Esophagus squamous epithelium (tissue), 5 donors: ENCODE measurements at regions not wholly inside any gene's neighbourhood (a gene's known extent, or its start where the extent isn't known, plus 50 kb on each side); places are given as distances from the start of the nearest gene placed in this dataset.

Experiments
- DNase-seq: peaks from one replicate; lab custom pipeline; 2025; lab: John Stamatoyannopoulos, UW
- H3K27ac ChIP-seq, 4 donors: fragments of 200-600 bp; sonication (generic); one replicate each; pipeline ENCODE4 v1.5.1; 2016 to 2019; ENCODE audit warnings: mild to moderate bottlenecking in 1 of 4
- H3K27me3 ChIP-seq, 4 donors: fragments of 200-600 bp; sonication (generic); 1 replicate in 3 of 4; 2 replicates in 1 of 4; pipeline versions ENCODE4 v1.5.1 to v1.6.0; 2017 to 2021; ENCODE audit warnings: antibody characterized with exemption in 1 of 4
- H3K36me3 ChIP-seq, 3 donors: fragments of 200-600 bp; sonication (generic); one replicate each; pipeline ENCODE4 v1.5.1; 2016 to 2019
- H3K4me1 ChIP-seq, 3 donors: fragments of 200-600 bp; sonication (generic); one replicate each; pipeline ENCODE4 v1.5.1; 2017 to 2019
- H3K4me3 ChIP-seq, 4 donors: fragments of 200-600 bp; sonication (generic); 1 replicate in 3 of 4; 2 replicates in 1 of 4; pipeline ENCODE4 v1.5.1; 2016 to 2019; ENCODE audit warnings: mild to moderate bottlenecking in 2 of 4, moderate library complexity in 1 of 4
- H3K9me3 ChIP-seq, 3 donors: fragments of 200-600 bp; sonication (generic); one replicate each; pipeline ENCODE4 v1.5.1; 2016 to 2019
- POLR2A ChIP-seq, 4 donors: fragments of 450-650 bp; IDR thresholded peaks; one replicate each; pipeline ENCODE4 v1.6.1; 2017; ENCODE audit warnings: antibody characterized with exemption in 4 of 4, mild to moderate bottlenecking in 4 of 4, moderate library complexity in 3 of 4
- WGBS, 2 donors: methylation state at CpG; one replicate each; pipeline ENCODE4 v1.1.5; 2018; 5-methylcytosine and 5-hydroxymethylcytosine counted together
- intact Hi-C: fragments of 100-400 bp; cut with DNase I; formaldehyde crosslinking; loops from one replicate; pipeline ENCODE4 v1.15.0; 2022
- TF ChIP-seq, protein P1 (sequence below), 6 experiments: fragments of 450-650 bp in 4 of 6; fragments of 200-600 bp in 2 of 6; sonication (generic) in 2 of 6; IDR thresholded peaks; one replicate each; pipeline ENCODE4 v1.5.1; 2016 to 2019; ENCODE audit warnings: antibody characterized with exemption in 6 of 6, mild to moderate bottlenecking in 4 of 6, moderate library complexity in 4 of 6
- donor health status: DM: yes; HTN: yes; CAD: no.

- WGBS, 2 donors: 75 to 96% methylated on average over 1 of the region's 1 CpG
- H3K4me1 ChIP-seq: no peaks in the 10 kb centered on the region
- peaks cover 0 to 36% (median 0%) of the 10 kb centered on the region in 4 donors for H3K27me3 ChIP-seq
- TF ChIP-seq, protein P1, sequence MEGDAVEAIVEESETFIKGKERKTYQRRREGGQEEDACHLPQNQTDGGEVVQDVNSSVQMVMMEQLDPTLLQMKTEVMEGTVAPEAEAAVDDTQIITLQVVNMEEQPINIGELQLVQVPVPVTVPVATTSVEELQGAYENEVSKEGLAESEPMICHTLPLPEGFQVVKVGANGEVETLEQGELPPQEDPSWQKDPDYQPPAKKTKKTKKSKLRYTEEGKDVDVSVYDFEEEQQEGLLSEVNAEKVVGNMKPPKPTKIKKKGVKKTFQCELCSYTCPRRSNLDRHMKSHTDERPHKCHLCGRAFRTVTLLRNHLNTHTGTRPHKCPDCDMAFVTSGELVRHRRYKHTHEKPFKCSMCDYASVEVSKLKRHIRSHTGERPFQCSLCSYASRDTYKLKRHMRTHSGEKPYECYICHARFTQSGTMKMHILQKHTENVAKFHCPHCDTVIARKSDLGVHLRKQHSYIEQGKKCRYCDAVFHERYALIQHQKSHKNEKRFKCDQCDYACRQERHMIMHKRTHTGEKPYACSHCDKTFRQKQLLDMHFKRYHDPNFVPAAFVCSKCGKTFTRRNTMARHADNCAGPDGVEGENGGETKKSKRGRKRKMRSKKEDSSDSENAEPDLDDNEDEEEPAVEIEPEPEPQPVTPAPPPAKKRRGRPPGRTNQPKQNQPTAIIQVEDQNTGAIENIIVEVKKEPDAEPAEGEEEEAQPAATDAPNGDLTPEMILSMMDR (IDR thresholded peaks at IDR 0.05): no peak
- no peak for TF ChIP-seq POLR2A (IDR thresholded peaks at IDR 0.05)
- H3K36me3 ChIP-seq: no peaks in the 10 kb centered on the region
- intact Hi-C loops: no loop called here
- H3K27ac ChIP-seq: no peak overlapping the region
- no peak for DNase-seq
- no peaks in the 10 kb centered on the region for H3K9me3 ChIP-seq
- no peak overlapping the region for H3K4me3 ChIP-seq
These were observed 285.7 kb upstream of the SALL1 start for GRCh38 chr16:51436742-51437141.

GRCh38 chr16:51434567-51435198 lies 283.6 kb upstream of the SALL1 start:
- no peaks in the 10 kb centered on the region for H3K36me3 ChIP-seq
- no peaks in the 10 kb centered on the region for H3K9me3 ChIP-seq
- no peak overlapping the region for H3K4me3 ChIP-seq
- intact Hi-C loops: no loop called here
- H3K4me1 ChIP-seq: no peaks in the 10 kb centered on the region
- WGBS, 2 donors: 60 to 67% methylated on average over 9 of the region's 9 CpGs
- TF ChIP-seq, protein P1 (IDR thresholded peaks at IDR 0.05): no peak
- TF ChIP-seq POLR2A (IDR thresholded peaks at IDR 0.05): no peak
- no peak overlapping the region for H3K27ac ChIP-seq
- no peak for DNase-seq
- H3K27me3 ChIP-seq: peaks cover 0 to 20% (median 0%) of the 10 kb centered on the region in 4 donors

DNA sequence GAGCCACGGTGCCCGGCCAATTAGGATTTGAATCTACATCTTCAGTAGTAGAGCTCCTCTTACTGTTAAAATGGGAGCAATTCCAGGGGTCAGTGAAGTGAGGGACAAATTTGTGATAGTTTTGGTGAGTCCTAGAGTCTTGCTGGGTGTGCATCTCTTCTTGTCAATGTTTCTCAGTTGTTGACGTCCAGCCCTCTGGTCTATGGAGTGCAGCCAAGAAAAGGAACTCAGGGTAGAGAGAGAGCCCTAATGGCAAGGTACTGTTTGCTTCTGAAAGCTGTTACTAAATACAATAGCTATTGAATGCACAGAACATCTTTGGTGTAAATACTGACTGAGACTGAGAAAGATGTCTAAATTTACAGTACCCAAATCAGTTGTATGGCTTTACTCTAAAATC lies 282.5 kb upstream of the SALL1 start:
- no peak for DNase-seq
- intact Hi-C loops: no loop called here
- 11 to 36% methylated on average over 1 to 2 of the region's 3 CpGs for WGBS, 2 donors
- Histone ChIP-seq H3K9me3 (no peaks in the 10 kb centered on the region), H3K27me3 (peaks cover 0 to 9% (median 0%) of the 10 kb centered on the region in 4 donors), H3K27ac (no peak overlapping the region), H3K4me1 (no peaks in the 10 kb centered on the region), H3K36me3 (no peaks in the 10 kb centered on the region), H3K4me3 (no peak overlapping the region)
- TF ChIP-seq, protein P1 (IDR thresholded peaks at IDR 0.05): no peak
- no peak for TF ChIP-seq POLR2A (IDR thresholded peaks at IDR 0.05)

DNA sequence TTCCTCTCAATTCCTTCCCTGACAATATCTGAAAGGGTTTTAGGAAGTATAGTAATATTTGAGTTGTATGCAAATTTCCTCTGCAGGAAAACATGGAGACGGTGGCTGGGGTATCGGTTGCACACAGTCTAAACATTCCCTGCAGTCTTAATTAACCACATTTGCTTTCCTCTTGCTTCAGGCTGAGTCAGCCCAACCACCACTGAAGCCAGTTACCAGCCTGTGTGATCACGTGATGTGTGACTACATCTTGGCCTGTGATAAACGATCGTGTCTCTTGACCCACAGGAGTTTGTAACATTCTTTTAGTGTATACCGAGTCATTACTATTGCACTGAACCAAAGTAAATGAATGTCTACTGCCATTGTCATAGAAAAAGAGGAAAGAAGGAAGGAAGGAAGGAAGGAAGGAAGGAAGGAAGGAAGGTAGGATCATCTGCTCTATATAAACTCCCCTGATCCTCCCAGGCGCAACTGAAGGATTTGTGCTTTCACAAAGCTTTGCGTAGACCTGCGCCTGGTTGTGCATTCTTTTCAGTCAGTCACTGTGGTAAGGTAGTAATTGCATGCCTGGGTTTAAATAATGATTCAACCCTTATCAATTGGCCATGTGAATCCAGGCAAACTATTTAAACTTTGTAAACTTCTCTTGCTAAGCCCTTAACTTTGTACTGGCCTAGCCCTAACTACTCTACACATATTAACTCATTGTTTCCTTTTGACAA lies 280.6 kb upstream of the SALL1 start:
- Histone ChIP-seq H3K27ac (no peak overlapping the region), H3K4me1 (no peaks in the 10 kb centered on the region), H3K27me3 (no peaks in the 10 kb centered on the region), H3K9me3 (no peaks in the 10 kb centered on the region), H3K36me3 (no peaks in the 10 kb centered on the region), H3K4me3 (no peak overlapping the region)
- intact Hi-C loops: no loop called here
- TF ChIP-seq, protein P1 (IDR thresholded peaks at IDR 0.05): no peak
- TF ChIP-seq POLR2A (IDR thresholded peaks at IDR 0.05): no peak
- WGBS, 2 donors: 23 to 45% methylated on average over 9 of the region's 9 CpGs
- DNase-seq: no peak

- intact Hi-C loops: no loop called here
- TF ChIP-seq, protein P1 (IDR thresholded peaks at IDR 0.05): no peak
- Histone ChIP-seq H3K36me3 (no peaks in the 10 kb centered on the region), H3K9me3 (no peaks in the 10 kb centered on the region), H3K4me3 (no peak overlapping the region), H3K27ac (no peak overlapping the region), H3K27me3 (no peaks in the 10 kb centered on the region), H3K4me1 (no peaks in the 10 kb centered on the region)
- WGBS, 2 donors: 36 to 54% methylated on average over 3 of the region's 3 CpGs
- no peak for DNase-seq
These were observed 279.8 kb upstream of the SALL1 start for GRCh38 chr16:51430716-51431369.
